ENCODE measurements at regions not wholly inside any gene's neighbourhood (a gene's known extent, or its start where the extent isn't known, plus 50 kb on each side); places are given as distances from the start of the nearest gene placed in this dataset.

DNA sequence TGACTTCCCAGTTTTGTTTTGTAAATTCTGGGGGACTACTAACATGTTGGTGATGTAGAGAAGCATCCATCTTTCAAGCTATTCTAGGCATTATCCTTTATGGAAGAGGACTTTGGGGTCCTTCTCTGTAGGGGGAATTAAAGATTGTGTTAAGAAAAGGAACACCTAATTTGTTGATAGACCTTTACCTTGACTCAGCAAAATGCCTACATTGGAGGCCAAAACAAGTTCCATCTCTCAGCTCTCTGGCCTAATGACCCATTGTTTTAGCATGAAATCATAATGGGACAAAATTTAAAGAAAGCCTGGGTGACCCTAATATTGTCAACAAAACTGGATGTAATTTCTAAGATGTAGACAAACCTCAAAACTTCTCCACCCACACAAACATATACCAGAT is 465.3 kb upstream of the SOX9 start:
- no peak overlapping the region for H3K4me3 ChIP-seq (ENCODE audit: control extremely low read depth in 1 of 5, extremely low read depth in 1 of 5, insufficient read depth in 1 of 5, low read depth in 2 of 5, low read length in 4 of 5)
- no peaks in the 10 kb centered on the region for H3K27me3 Mint-ChIP-seq
- TF ChIP-seq, protein P1, sequence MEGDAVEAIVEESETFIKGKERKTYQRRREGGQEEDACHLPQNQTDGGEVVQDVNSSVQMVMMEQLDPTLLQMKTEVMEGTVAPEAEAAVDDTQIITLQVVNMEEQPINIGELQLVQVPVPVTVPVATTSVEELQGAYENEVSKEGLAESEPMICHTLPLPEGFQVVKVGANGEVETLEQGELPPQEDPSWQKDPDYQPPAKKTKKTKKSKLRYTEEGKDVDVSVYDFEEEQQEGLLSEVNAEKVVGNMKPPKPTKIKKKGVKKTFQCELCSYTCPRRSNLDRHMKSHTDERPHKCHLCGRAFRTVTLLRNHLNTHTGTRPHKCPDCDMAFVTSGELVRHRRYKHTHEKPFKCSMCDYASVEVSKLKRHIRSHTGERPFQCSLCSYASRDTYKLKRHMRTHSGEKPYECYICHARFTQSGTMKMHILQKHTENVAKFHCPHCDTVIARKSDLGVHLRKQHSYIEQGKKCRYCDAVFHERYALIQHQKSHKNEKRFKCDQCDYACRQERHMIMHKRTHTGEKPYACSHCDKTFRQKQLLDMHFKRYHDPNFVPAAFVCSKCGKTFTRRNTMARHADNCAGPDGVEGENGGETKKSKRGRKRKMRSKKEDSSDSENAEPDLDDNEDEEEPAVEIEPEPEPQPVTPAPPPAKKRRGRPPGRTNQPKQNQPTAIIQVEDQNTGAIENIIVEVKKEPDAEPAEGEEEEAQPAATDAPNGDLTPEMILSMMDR (IDR thresholded peaks at IDR 0.05) = no peak
- no peak for TF ChIP-seq EZH2 (IDR thresholded peaks at IDR 0.05; ENCODE audit: borderline replicate concordance, insufficient read depth, low read depth, low read length, poor library complexity, severe bottlenecking)
- H3K27ac Mint-ChIP-seq = no peak overlapping the region
- peaks cover 0 to 8% (median 0%) of the 10 kb centered on the region in 3 donors for H3K9me3 ChIP-seq (ENCODE audit: control extremely low read depth in 1 of 3, control insufficient read depth in 2 of 3, insufficient read depth in 1 of 3, low read length in 2 of 3)
- H3K4me3 Mint-ChIP-seq = no peak overlapping the region
- no peaks in the 10 kb centered on the region for H3K79me2 ChIP-seq (ENCODE audit: control insufficient read depth, insufficient read depth, low read length)
- H3K9ac ChIP-seq (ENCODE audit: low read length) = no peak overlapping the region
- DNase-seq (no peak), ATAC-seq (ENCODE audit: low read depth) (no peak)
- H4K20me1 ChIP-seq (ENCODE audit: control insufficient read depth, insufficient read depth, low read length, poor library complexity, severe bottlenecking) = no peaks in the 10 kb centered on the region
- peaks cover 3% of the 10 kb centered on the region for H3K9me3 Mint-ChIP-seq (ENCODE audit: insufficient read depth)
- no peaks in the 10 kb centered on the region for H3K4me1 Mint-ChIP-seq
- intact Hi-C loops (cut with micrococcal nuclease) = no loop called here
- H2AFZ ChIP-seq (ENCODE audit: insufficient read depth, low read depth, low read length, poor library complexity, severe bottlenecking) = no peak overlapping the region
- no peaks in the 10 kb centered on the region for H3K36me3 ChIP-seq (replicated peaks in 1 of 2; ENCODE audit: control extremely low read depth in 1 of 2, control insufficient read depth in 1 of 2, extremely low read depth in 1 of 2, insufficient read depth in 2 of 2, low read length in 1 of 2)
- no peak overlapping the region for H3K4me2 ChIP-seq (replicated peaks; ENCODE audit: low read depth, low read length, poor library complexity, severe bottlenecking)
- CTCF ChIA-PET = no interaction called here
- no peaks in the 10 kb centered on the region for H3K4me1 ChIP-seq (ENCODE audit: control insufficient read depth in 2 of 2, insufficient read depth in 2 of 2, low read length in 2 of 2)
- POLR2A ChIA-PET = no interaction called here
- no peaks in the 10 kb centered on the region for H3K27me3 ChIP-seq (replicated peaks in 1 of 4; ENCODE audit: control extremely low read depth in 1 of 4, control insufficient read depth in 3 of 4, insufficient read depth in 4 of 4, low read length in 3 of 4)
- no peak overlapping the region for H3K27ac ChIP-seq (ENCODE audit: low read length in 2 of 2)

DNA sequence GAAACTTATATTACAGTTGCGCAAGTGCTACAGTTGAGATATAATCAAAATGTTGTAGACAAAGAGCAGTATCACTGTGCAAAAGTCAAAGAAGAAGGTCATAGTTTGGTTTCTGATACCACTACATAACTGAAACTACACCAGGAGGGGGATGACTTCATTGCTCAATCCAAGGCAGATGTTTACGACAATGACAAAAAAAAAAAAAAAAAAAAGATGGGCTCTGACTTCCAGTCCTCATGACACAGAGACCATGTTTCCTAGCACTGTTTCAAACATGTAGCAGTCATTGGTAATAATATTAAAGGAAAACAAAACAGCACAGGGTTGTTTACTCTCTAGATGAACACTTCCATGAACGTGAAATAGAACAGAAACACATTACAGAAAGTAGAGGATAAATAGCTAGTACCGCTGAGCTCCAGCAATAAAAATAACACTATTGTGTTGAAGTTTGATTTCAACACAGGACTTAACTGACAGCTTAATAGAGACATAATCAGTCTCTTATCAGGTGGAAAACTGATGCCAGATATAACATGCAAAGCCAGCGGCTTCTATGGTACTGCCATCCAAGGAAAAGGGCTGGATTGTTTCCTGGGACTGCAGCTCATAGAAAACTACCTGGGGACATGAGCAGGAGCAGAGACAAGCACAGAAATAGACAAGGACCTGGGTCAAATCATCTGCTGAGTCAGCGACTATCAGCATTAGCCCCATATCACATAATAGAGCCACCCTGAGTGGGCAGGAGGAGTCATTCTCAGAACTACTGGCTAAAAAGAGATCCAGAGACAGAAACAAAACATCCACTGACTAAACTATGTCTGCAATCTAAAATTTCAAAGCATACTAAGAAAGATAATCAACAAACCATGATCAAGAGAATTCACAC is 463.6 kb upstream of the SOX9 start:
- no peaks in the 10 kb centered on the region for H3K27me3 Mint-ChIP-seq

More for the DNA sequence above, 463.6 kb upstream of the SOX9 start:
- CTCF ChIA-PET = no interaction called here
- Histone ChIP-seq H3K79me2 (ENCODE audit: control insufficient read depth, insufficient read depth, low read length) (no peaks in the 10 kb centered on the region), H2AFZ (ENCODE audit: insufficient read depth, low read depth, low read length, poor library complexity, severe bottlenecking) (no peak overlapping the region), H3K27ac (ENCODE audit: low read length in 2 of 2) (no peak overlapping the region), H3K27me3 (replicated peaks in 1 of 4; ENCODE audit: control extremely low read depth in 1 of 4, control insufficient read depth in 3 of 4, insufficient read depth in 4 of 4, low read length in 3 of 4) (no peaks in the 10 kb centered on the region), H4K20me1 (ENCODE audit: control insufficient read depth, insufficient read depth, low read length, poor library complexity, severe bottlenecking) (no peaks in the 10 kb centered on the region), H3K9me3 (ENCODE audit: control extremely low read depth in 1 of 3, control insufficient read depth in 2 of 3, insufficient read depth in 1 of 3, low read length in 2 of 3) (peaks cover 0 to 8% (median 0%) of the 10 kb centered on the region in 3 donors), H3K4me2 (replicated peaks; ENCODE audit: low read depth, low read length, poor library complexity, severe bottlenecking) (no peak overlapping the region), H3K36me3 (replicated peaks in 1 of 2; ENCODE audit: control extremely low read depth in 1 of 2, control insufficient read depth in 1 of 2, extremely low read depth in 1 of 2, insufficient read depth in 2 of 2, low read length in 1 of 2) (no peaks in the 10 kb centered on the region), H3K4me1 (ENCODE audit: control insufficient read depth in 2 of 2, insufficient read depth in 2 of 2, low read length in 2 of 2) (no peaks in the 10 kb centered on the region), H3K9ac (ENCODE audit: low read length) (no peak overlapping the region), H3K4me3 (ENCODE audit: control extremely low read depth in 1 of 5, extremely low read depth in 1 of 5, insufficient read depth in 1 of 5, low read depth in 2 of 5, low read length in 4 of 5) (no peak overlapping the region)
- intact Hi-C loops (cut with micrococcal nuclease) = no loop called here
- H3K4me3 Mint-ChIP-seq = no peak overlapping the region
- ATAC-seq (ENCODE audit: low read depth) = no peak
- H3K4me1 Mint-ChIP-seq = no peaks in the 10 kb centered on the region
- TF ChIP-seq, protein P1 (IDR thresholded peaks at IDR 0.05) = no peak
- no peak for TF ChIP-seq EZH2 (IDR thresholded peaks at IDR 0.05; ENCODE audit: borderline replicate concordance, insufficient read depth, low read depth, low read length, poor library complexity, severe bottlenecking)
- H3K9me3 Mint-ChIP-seq (ENCODE audit: insufficient read depth) = peaks cover 3% of the 10 kb centered on the region
- POLR2A ChIA-PET = no interaction called here
- no peak for DNase-seq
- no peak overlapping the region for H3K27ac Mint-ChIP-seq
- WGBS (ENCODE audit: insufficient coverage) = 94% methylated on average over 2 of the region's 6 CpGs

All from B cell (primary cell).